GM18517 (cell line): ENCODE measurements at regions not wholly inside any gene's neighbourhood (a gene's known extent, or its start where the extent isn't known, plus 50 kb on each side); places are given as distances from the start of the nearest gene placed in this dataset.
A peak's percentile ranks its signal among the peaks of the same experiment; 100 is the strongest.

Experiments
- ATAC-seq: cut with Tn5 transposase; IDR thresholded peaks from one replicate; pipeline ENCODE4 v1.9.1; 2021; ENCODE audit warnings: mild to moderate bottlenecking, moderate library complexity; ENCODE audit not compliant: unreplicated experiment

DNA sequence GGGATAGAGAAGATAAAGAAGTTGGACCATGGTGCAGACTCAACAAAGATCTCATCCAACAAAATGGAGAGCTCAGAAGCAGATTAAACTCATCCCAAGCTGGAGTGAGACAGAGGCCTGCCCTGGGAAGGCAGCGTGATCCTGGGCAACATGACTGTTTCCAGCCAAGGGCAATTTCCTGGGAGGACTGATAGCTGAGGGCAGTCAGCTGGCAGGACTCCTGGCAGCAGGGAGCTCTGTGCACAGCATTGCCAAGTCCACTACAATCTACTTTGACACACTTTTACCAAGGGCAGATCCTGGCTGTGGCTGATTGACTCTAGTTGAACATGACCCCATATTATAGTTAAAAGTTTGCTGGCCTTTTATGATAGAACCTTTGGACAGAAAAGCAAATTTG lies 357.3 kb upstream of the RASGEF1B start:
- no peak for ATAC-seq

- ATAC-seq: peak; percentile 64
Observed at GRCh38 chr4:81827577-81828202, 356.0 kb upstream of the RASGEF1B start.

- no peak for ATAC-seq
Observed at GRCh38 chr4:81826817-81827424, 355.2 kb upstream of the RASGEF1B start.

DNA sequence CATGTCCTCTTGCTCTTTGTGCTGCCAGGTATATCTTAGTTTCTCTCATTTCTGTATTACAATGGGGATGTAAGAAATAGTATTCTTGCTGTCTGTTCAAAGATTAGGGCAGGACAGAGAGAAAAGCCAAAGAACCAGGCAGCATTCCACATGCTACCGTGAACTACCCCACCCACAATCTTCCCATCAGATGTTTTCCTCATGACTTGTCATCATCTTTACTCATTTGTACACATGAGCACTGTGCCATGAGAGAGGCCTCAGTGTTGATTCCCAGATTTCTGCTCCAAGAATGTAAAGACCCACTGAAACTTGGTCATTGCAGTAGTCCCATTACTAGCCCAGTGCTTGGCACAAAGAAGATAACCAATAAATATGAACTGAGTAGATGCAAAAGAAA lies 354.6 kb upstream of the RASGEF1B start:
- ATAC-seq: no peak

- ATAC-seq: no peak
Observed at GRCh38 chr4:81818385-81818920, 346.7 kb upstream of the RASGEF1B start.

DNA sequence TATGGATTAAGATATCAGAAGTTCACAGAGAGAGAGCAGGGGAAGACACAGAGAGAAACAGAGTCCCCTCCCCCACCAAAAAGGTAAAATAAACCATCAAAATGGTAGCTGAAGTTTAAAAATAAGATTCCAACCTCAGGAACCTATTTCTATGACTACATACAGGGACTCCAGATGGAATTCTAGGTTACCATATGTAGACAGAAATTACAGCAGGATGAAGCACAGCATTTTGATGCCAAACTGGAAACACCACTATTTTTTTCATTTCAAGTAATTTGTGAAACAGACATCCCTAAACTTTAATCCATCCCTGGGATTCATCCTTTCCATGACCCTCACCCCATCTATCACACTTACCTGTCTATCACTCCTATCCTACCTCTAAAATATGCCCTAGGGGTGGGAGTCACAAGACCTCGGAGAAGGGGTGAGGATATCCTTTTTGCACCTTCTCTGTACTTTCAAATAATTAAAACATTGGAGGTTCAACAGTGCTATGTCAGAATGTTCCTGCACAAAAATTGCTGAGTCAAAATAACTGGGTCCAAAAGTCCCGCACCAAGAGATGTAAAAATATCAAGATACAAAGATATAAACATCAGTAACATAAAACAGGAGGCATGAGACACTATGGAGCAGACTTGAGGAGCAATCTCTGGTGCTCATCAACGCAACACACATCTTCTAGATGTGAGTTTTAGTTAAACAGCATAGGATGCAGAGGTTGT lies 344.5 kb upstream of the RASGEF1B start:
- ATAC-seq: no peak

- ATAC-seq: no peak
Observed at GRCh38 chr4:81814987-81815541, 343.4 kb upstream of the RASGEF1B start.

DNA sequence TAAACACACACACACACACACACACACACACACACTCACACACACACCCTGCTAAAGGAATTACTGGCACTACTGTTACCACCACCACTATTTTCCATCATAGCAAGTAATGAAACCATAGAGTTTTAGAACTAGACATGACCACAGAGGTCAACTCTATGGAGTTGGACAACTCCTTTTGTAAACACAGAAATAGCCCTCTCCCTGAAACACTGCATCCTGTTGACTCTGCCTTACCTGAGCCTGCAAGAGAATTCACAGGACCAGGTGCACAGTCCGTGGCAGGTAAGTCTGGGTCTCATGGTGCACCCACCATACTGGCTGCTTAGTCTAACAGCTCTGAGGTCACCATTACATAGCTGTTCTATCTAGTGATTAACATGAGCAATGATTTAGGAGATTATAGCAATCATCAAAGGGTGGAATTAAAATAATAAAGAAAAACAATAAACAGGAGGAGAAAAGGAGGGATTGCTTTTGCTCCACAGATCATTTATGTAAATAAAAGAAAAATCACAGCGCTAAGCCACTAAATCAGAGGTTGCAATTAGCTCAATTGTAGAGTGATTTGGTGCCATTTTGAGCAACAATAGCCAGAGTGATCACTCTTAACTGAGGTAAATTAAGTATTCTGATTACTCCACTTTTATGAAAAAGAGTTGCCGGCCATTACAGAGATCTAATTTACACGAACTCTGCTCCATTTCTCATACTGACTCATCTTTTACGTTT lies 340.0 kb upstream of the RASGEF1B start:
- ATAC-seq: no peak

GRCh38 chr4:81808011-81808672 lies 336.4 kb upstream of the RASGEF1B start:
- ATAC-seq: no peak

DNA sequence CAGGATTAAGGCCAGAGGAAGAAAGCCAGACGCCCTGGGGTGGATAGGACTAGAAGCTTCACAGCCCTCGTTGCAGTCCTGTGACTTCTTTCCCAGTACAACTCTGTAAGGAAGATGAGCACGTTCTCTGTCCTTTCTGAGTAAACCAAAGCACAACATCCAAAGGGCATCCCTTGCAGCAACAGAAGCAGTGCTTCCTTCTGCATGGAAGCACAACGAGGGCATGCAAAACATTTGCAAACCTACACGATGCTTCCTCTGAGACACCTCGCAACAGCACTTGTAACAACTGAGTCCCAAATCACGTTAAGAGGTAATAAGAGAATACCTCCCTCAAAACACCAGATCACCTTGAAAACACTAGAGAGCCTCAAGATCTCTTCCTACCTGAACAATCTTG lies 335.7 kb upstream of the RASGEF1B start:
- ATAC-seq: no peak

DNA sequence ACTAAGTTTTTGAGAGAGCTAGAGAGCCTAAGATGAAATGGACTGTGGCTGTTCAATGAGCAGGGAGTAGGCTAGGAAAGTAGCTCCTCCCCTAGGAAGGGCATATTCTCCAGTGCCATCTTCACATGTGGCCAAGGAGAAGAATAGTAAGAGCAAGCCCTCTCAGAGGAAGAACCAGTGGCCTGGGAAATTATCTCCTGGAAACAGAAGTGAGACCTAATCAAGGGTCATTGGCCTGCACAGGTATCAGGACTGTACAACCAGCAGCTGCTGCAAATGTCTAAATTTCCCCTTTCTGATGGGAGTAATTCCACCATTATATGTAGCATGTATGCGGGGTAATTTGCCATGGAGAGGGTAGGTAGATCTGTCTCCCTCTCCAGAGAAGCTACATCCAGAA lies 334.8 kb upstream of the RASGEF1B start:
- ATAC-seq: no peak

DNA sequence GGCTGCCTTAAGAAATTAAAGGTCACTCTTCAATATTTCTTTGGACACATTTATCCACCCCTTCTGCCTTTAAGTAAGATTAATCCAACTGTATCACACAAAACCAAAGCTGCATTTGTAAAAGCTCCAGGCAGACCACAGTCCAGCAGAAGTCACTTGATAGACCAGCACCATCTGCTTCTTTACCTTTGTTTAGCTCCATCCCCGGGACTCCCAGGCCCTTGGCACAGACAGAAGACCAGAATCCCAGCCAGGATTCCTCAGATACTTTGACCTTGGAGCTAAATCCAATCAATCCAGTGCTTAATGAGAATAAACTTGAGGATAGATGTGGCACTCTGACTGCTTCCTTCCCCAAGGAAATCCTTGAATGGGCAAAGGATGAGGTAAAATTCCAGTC lies 333.1 kb upstream of the RASGEF1B start:
- no peak for ATAC-seq

GRCh38 chr4:81802285-81802846 lies 330.7 kb upstream of the RASGEF1B start:
- no peak for ATAC-seq

GRCh38 chr4:81799371-81799770 lies 327.7 kb upstream of the RASGEF1B start:
- no peak for ATAC-seq

- ATAC-seq: peak; percentile 80
Observed at GRCh38 chr4:81796790-81797528, 325.3 kb upstream of the RASGEF1B start.

DNA sequence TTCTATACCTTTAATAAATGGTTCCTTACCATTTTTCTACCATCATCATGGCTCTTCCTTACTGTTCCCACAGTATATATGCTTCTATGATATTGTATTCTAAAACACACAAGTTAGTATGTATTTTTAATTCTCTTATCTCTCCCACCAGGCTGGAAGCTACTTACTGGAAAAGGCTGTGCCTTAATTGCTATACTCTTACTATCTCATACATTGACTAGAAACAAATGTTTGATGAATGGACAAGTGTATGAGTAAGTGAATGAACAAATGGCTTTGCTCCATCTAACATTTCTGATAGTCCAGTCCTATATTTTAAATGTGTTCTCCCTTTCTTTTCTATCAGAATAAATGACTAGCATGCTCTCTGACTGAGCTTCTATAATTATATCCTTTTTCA lies 320.8 kb upstream of the RASGEF1B start:
- ATAC-seq: no peak

- ATAC-seq: no peak
Observed at GRCh38 chr4:81790477-81790876, 318.8 kb upstream of the RASGEF1B start.

DNA sequence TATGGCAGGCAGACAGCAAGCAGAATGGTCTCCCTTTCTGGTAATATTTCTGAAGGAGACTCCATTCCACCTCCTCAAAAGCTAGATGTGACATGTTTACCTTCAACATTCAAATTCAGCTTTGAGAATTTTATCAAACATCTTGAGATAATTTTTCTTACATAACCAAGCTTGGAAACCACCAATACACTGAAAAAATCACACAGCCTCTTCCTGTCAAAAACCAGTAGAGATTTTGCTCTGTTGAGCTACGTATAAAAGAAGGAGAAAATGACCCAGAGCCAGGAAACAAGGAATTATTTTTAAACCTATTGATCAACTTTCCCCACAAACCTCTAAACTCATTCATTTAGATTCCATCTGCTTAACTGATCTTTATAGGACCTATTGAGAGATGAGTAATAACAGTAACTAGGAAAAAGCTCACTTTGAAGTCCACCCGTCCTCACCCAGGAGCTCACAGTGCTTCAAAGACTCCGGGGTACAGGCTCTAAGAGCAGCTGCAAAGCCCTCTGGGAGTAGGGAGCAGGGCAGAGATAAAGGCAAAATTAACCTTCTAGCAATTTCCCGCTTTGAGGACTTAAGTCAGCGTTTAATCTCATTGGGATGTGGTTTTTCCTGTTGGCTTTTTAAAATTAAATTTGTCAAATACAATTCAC lies 318.2 kb upstream of the RASGEF1B start:
- ATAC-seq: no peak

GRCh38 chr4:81789158-81789557 lies 317.5 kb upstream of the RASGEF1B start:
- ATAC-seq: no peak
